HepG2 (cell line): ENCODE measurements at regions not wholly inside any gene's neighbourhood (a gene's known extent, or its start where the extent isn't known, plus 50 kb on each side); places are given as distances from the start of the nearest gene placed in this dataset.

ENCODE experiments used
- ATAC-seq: fragments of 200-7000 bp; cut with Tn5 transposase; 3 replicates; pipeline ENCODE4 v1.9.1; 2020; ENCODE audit warnings: mild to moderate bottlenecking, moderate library complexity
- BruUV-seq: library from RNA; stranded (reverse); fragments of 400-500 nt; replicated peaks from 2 replicates; lab custom pipeline; 2021; lab: Mats Ljungman, UMichigan
- CTCF ChIA-PET: fragments of 300-600 bp; formaldehyde crosslinking; extraction: SDS; loops from one replicate; lab custom pipeline; 2021; ENCODE audit warnings: low total read pairs, inconsistent platforms, low intra/inter-chr PET ratio; lab: Yijun Ruan, JAX
- POLR2A ChIA-PET: fragments of 350-600 bp; sonication (Branson Sonifier 250); formaldehyde crosslinking; loops from one replicate; lab custom pipeline; 2020; ENCODE audit warnings: antibody characterized with exemption, inconsistent platforms; lab: Yijun Ruan, JAX
- DNase-seq: peaks from one replicate; pipeline ENCODE4 v3.0.0-alpha.2; 2015; ENCODE audit warnings: low spot score
- FAIRE-seq: peaks from 3 replicates; lab custom pipeline; 2011; peaks lifted over from hg19 to GRCh38; lab: Jason Lieb, UNC
- H2AFZ ChIP-seq: one replicate; pipeline ENCODE4 v1.6.1; 2011; ENCODE audit warnings: low read length, inconsistent platforms
- H3K27ac ChIP-seq: fragments of 300-600 bp; 3 replicates; pipeline ENCODE4 v1.8.0; 2011; ENCODE audit warnings: mixed run types, mild to moderate bottlenecking, mixed read lengths, low read length, inconsistent platforms; ENCODE audit not compliant: insufficient read depth; ENCODE audit errors: extremely low read length
- H3K27me3 ChIP-seq, 2 experiments: fragments of 200-600 bp in 1 of 2; 2 replicates in 1 of 2; 3 replicates in 1 of 2; pipeline versions ENCODE4 v1.6.0 to v1.8.0; 2011; ENCODE audit warnings: low read length in 2 of 2, mild to moderate bottlenecking in 2 of 2, moderate library complexity in 2 of 2, inconsistent platforms in 1 of 2; ENCODE audit not compliant: insufficient read depth in 2 of 2, control insufficient read depth in 1 of 2
- H3K36me3 ChIP-seq, 2 experiments: fragments of 200-600 bp in 1 of 2; replicated peaks in 1 of 2; 2 replicates in 1 of 2; 3 replicates in 1 of 2; pipeline versions ENCODE4 v1.5.1 to v1.8.0; 2011; ENCODE audit warnings: low read length in 2 of 2, inconsistent platforms in 1 of 2; ENCODE audit not compliant: insufficient read depth in 2 of 2, control insufficient read depth in 1 of 2
- H3K4me1 ChIP-seq: 2 replicates; pipeline ENCODE4 v1.5.1; 2012; ENCODE audit warnings: low read length, inconsistent platforms; ENCODE audit not compliant: insufficient read depth
- H3K4me2 ChIP-seq: 2 replicates; pipeline ENCODE4 v1.6.0; 2011; ENCODE audit warnings: low read depth, low read length, inconsistent platforms
- H3K4me3 ChIP-seq, 3 experiments: fragments of 200-600 bp in 1 of 3; sonication (generic), shearing (Covaris generic) in 1 of 3; replicated peaks in 1 of 3; 2 replicates each; pipeline ENCODE4 v1.5.1; 2011 to 2016; ENCODE audit warnings: low read length in 3 of 3, inconsistent platforms in 2 of 3, low read depth in 2 of 3, mild to moderate bottlenecking in 2 of 3, control low read depth in 1 of 3, mixed read lengths in 1 of 3; ENCODE audit not compliant: insufficient read depth in 1 of 3
- H3K79me2 ChIP-seq: one replicate; pipeline ENCODE4 v1.6.1; 2011; ENCODE audit warnings: low read length, inconsistent platforms; ENCODE audit not compliant: insufficient read depth
- H3K9ac ChIP-seq: 2 replicates; pipeline ENCODE4 v1.6.0; 2011; ENCODE audit warnings: mild to moderate bottlenecking, low read depth, low read length, inconsistent platforms; ENCODE audit not compliant: insufficient read depth
- H3K9me3 ChIP-seq: 2 replicates; pipeline ENCODE4 v1.5.1; 2012; ENCODE audit warnings: mild to moderate bottlenecking, low read length
- H4K20me1 ChIP-seq: 2 replicates; pipeline ENCODE4 v1.6.0; 2011; ENCODE audit warnings: inconsistent platforms, mild to moderate bottlenecking, low read length, moderate library complexity; ENCODE audit not compliant: insufficient read depth
- ERF ChIP-seq: IDR thresholded peaks from 2 replicates; pipeline ENCODE4 v1.6.1; 2018; ENCODE audit warnings: missing biosample characterization, missing genetic modification reagents
- HHEX ChIP-seq: IDR thresholded peaks from 2 replicates; pipeline ENCODE4 v1.6.1; 2016; ENCODE audit warnings: control low read depth
- HNRNPL ChIP-seq: fragments of 200-400 bp; formaldehyde crosslinking; IDR thresholded peaks from 2 replicates; pipeline ENCODE4 v1.6.1; 2017; ENCODE audit warnings: mild to moderate bottlenecking, low read depth, low read length
- MAF1 ChIP-seq: sonication (generic); formaldehyde crosslinking; IDR thresholded peaks from 2 replicates; pipeline ENCODE4 v1.5.0; 2020; ENCODE audit warnings: missing genetic modification reagents, borderline replicate concordance
- MXD1 ChIP-seq: sonication (generic); formaldehyde crosslinking; IDR thresholded peaks from 2 replicates; pipeline ENCODE4 v1.4.0; 2020; ENCODE audit warnings: mild to moderate bottlenecking, missing genetic modification reagents
- SMAD9 ChIP-seq: sonication (generic); formaldehyde crosslinking; IDR thresholded peaks from 2 replicates; pipeline ENCODE4 v1.5.1; 2020; ENCODE audit warnings: mild to moderate bottlenecking, missing genetic modification reagents
- SUZ12 ChIP-seq: fragments of 150-350 bp; IDR thresholded peaks from 2 replicates; pipeline ENCODE4 v1.6.1; 2014; ENCODE audit warnings: low read depth, low read length
- TEF ChIP-seq: sonication (generic); formaldehyde crosslinking; IDR thresholded peaks from 2 replicates; pipeline ENCODE4 v1.5.0; 2020; ENCODE audit warnings: missing genetic modification reagents
- ZFP41 ChIP-seq: sonication (generic); formaldehyde crosslinking; IDR thresholded peaks from 2 replicates; pipeline ENCODE4 v1.4.0; 2020; ENCODE audit warnings: mild to moderate bottlenecking, missing genetic modification reagents, borderline replicate concordance
- ZNF333 ChIP-seq: sonication (generic); formaldehyde crosslinking; IDR thresholded peaks from 2 replicates; pipeline ENCODE4 v1.4.0; 2020; ENCODE audit warnings: mild to moderate bottlenecking, missing genetic modification reagents, borderline replicate concordance
- ZNF33A ChIP-seq: sonication (generic); formaldehyde crosslinking; IDR thresholded peaks from 2 replicates; pipeline ENCODE4 v1.5.1; 2020; ENCODE audit warnings: missing genetic modification reagents, mild to moderate bottlenecking, moderate library complexity, borderline replicate concordance
- ZZZ3 ChIP-seq: sonication (generic); formaldehyde crosslinking; IDR thresholded peaks from 2 replicates; pipeline ENCODE4 v1.4.0; 2020; ENCODE audit warnings: missing genetic modification reagents, mild to moderate bottlenecking, borderline replicate concordance
- WGBS: methylation state at CpG from one replicate; pipeline ENCODE4 v1.1.6; 2017; ENCODE audit warnings: low lambda C conversion rate; 5-methylcytosine and 5-hydroxymethylcytosine counted together
- in situ Hi-C: cut with HindIII; loops from 2 replicates; pipeline ENCODE4 v1.10.0; 2017; ENCODE audit warnings: low pct_unique_long_range_greater_than_20kb; ENCODE audit not compliant: extremely low pct_ligation_motif_present
- intact Hi-C: fragments of 100-400 bp; cut with micrococcal nuclease; formaldehyde crosslinking; loops from one replicate; pipeline ENCODE4 v1.10.0; 2022; ENCODE audit not compliant: unreplicated experiment
- TF ChIP-seq, protein P1 (sequence below): sonication (generic); formaldehyde crosslinking; IDR thresholded peaks from 2 replicates; pipeline ENCODE4 v1.4.0; 2020; ENCODE audit warnings: missing genetic modification reagents, mild to moderate bottlenecking, borderline replicate concordance
- TF ChIP-seq, protein P2 (sequence below): fragments of 450-650 bp; IDR thresholded peaks from 2 replicates; pipeline ENCODE4 v1.6.1; 2017; ENCODE audit warnings: mild to moderate bottlenecking
- TF ChIP-seq, protein P3 (sequence below): sonication (generic); formaldehyde crosslinking; IDR thresholded peaks from 2 replicates; pipeline ENCODE4 v1.4.0; 2020; ENCODE audit warnings: missing genetic modification reagents

DNA sequence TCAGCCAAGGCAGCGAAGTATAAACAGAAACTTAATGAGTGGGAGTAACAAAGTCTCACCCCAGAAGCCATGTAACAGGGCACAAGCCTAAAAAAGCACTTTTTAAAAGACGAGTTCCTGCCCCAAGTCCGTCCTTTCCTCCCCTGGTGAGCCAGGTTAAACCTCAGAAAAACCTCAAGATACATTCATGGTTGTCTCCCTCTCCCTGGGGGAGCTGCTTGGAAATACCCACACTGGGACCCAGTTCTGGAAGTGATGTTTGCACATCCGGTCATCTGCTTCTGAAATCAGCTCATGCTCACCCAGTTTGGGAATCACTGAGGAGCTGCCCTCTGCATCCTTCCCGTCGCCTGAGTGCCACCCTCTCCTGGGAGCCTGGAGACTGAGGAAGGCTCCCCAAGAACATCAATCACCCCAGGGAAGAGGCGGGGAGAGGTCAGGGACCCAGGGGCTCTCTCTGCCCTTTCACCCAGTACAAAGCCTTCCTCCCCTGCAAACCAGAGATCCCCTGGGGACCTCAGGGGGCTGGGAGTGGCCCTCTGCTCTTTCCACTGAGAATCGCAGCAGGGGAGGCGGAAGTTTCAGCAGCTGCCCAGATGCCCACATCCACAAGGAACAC lies 150.6 kb upstream of the AGAP1 start:
- 28% methylated on average over 9 of the region's 9 CpGs for WGBS
- H3K79me2 ChIP-seq = no peaks in the 10 kb centered on the region
- ChIA-PET CTCF (no interaction called here), POLR2A (no interaction called here)
- no peak for TF ChIP-seq MAF1 (CRISPR knock-in tag)
- TF ChIP-seq ZNF333 (CRISPR knock-in tag) = no peak
- TF ChIP-seq HNRNPL = no peak
- TF ChIP-seq ZFP41 = no peak
- no peak for TF ChIP-seq MXD1 (CRISPR knock-in tag)
- TF ChIP-seq ZNF33A = no peak
- TF ChIP-seq, protein P1, sequence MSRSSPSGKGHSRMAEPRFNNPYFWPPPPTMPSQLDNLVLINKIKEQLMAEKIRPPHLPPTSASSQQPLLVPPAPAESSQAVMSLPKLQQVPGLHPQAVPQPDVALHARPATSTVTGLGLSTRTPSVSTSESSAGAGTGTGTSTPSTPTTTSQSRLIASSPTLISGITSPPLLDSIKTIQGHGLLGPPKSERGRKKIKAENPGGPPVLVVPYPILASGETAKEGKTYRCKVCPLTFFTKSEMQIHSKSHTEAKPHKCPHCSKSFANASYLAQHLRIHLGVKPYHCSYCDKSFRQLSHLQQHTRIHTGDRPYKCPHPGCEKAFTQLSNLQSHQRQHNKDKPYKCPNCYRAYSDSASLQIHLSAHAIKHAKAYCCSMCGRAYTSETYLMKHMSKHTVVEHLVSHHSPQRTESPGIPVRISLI = no peak
- TF ChIP-seq HHEX (CRISPR knock-in tag) = no peak
- TF ChIP-seq, protein P2, sequence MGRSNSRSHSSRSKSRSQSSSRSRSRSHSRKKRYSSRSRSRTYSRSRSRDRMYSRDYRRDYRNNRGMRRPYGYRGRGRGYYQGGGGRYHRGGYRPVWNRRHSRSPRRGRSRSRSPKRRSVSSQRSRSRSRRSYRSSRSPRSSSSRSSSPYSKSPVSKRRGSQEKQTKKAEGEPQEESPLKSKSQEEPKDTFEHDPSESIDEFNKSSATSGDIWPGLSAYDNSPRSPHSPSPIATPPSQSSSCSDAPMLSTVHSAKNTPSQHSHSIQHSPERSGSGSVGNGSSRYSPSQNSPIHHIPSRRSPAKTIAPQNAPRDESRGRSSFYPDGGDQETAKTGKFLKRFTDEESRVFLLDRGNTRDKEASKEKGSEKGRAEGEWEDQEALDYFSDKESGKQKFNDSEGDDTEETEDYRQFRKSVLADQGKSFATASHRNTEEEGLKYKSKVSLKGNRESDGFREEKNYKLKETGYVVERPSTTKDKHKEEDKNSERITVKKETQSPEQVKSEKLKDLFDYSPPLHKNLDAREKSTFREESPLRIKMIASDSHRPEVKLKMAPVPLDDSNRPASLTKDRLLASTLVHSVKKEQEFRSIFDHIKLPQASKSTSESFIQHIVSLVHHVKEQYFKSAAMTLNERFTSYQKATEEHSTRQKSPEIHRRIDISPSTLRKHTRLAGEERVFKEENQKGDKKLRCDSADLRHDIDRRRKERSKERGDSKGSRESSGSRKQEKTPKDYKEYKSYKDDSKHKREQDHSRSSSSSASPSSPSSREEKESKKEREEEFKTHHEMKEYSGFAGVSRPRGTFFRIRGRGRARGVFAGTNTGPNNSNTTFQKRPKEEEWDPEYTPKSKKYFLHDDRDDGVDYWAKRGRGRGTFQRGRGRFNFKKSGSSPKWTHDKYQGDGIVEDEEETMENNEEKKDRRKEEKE = no peak
- TF ChIP-seq ERF (CRISPR knock-in tag) = no peak
- TF ChIP-seq TEF = no peak
- no peak for TF ChIP-seq SUZ12
- TF ChIP-seq ZZZ3 = no peak
- TF ChIP-seq SMAD9 (CRISPR knock-in tag) = no peak
- TF ChIP-seq, protein P3, sequence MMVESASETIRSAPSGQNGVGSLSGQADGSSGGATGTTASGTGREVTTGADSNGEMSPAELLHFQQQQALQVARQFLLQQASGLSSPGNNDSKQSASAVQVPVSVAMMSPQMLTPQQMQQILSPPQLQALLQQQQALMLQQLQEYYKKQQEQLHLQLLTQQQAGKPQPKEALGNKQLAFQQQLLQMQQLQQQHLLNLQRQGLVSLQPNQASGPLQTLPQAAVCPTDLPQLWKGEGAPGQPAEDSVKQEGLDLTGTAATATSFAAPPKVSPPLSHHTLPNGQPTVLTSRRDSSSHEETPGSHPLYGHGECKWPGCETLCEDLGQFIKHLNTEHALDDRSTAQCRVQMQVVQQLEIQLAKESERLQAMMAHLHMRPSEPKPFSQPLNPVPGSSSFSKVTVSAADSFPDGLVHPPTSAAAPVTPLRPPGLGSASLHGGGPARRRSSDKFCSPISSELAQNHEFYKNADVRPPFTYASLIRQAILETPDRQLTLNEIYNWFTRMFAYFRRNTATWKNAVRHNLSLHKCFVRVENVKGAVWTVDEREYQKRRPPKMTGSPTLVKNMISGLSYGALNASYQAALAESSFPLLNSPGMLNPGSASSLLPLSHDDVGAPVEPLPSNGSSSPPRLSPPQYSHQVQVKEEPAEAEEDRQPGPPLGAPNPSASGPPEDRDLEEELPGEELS (CRISPR knock-in tag) = no peak
- no peak overlapping the region for H2AFZ ChIP-seq
- H3K27me3 ChIP-seq = peaks cover 0 to 22% of the 10 kb centered on the region in 2 experiments; a peak in 3 of 5 replicates
- no TSS peak for BruUV-seq
- no peak overlapping the region for H3K4me3 ChIP-seq
- intact Hi-C loops (no loop called here), in situ Hi-C loops (no loop called here)
- no peaks in the 10 kb centered on the region for H4K20me1 ChIP-seq
- FAIRE-seq = no peak
- H3K4me1 ChIP-seq = no peaks in the 10 kb centered on the region
- no peak for ATAC-seq
- H3K9me3 ChIP-seq = no peaks in the 10 kb centered on the region
- no peak overlapping the region for H3K4me2 ChIP-seq
- H3K27ac ChIP-seq = no peak overlapping the region
- no peak for DNase-seq
- H3K9ac ChIP-seq = no peak overlapping the region
- no peaks in the 10 kb centered on the region for H3K36me3 ChIP-seq
